Omental fat pad (tissue), 3 donors: ENCODE measurements at regions not wholly inside any gene's neighbourhood (a gene's known extent, or its start where the extent isn't known, plus 50 kb on each side); places are given as distances from the start of the nearest gene placed in this dataset.
"Not testable (repeated sequence)": the region's sequence is repeated elsewhere in the genome, so short reads cannot be mapped to it uniquely, and the experiment has no call there.

ENCODE experiments used
- ATAC-seq: fragments of 150-250 bp; one replicate; pipeline ENCODE4 v1.9.1; 2016; ENCODE audit warnings: mild to moderate bottlenecking, moderate library complexity; ENCODE audit not compliant: low FRiP score
- DNase-seq: peaks from one replicate; pipeline ENCODE4 v3.0.0-alpha.2; 2019; ENCODE audit warnings: low spot score
- TF ChIP-seq, protein P1 (sequence below), 3 donors: fragments of 450-650 bp; IDR thresholded peaks; one replicate each; pipeline ENCODE4 v1.5.1; 2016 to 2017; ENCODE audit warnings: antibody characterized with exemption in 3 of 3, mild to moderate bottlenecking in 3 of 3, moderate library complexity in 2 of 3

DNA sequence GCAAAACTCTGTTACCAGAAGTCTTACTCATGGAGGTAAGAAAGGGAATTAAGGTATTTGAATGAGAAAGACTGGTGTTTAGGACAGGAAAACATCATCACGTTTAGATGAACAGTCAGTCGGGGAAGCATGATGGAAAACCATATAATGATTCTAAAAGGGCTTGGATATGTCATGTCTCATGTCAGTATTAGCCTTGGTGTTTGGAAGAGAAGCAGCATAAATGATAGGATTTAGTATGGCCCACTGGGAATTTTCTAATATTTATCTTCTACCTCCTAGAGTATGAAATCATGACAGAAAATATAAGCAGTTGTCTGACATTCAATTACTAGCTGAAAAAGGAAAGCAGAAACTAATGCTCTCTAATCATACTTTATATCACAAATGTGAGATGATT lies 1643.6 kb upstream of the CELF4 start:
- TF ChIP-seq, protein P1, sequence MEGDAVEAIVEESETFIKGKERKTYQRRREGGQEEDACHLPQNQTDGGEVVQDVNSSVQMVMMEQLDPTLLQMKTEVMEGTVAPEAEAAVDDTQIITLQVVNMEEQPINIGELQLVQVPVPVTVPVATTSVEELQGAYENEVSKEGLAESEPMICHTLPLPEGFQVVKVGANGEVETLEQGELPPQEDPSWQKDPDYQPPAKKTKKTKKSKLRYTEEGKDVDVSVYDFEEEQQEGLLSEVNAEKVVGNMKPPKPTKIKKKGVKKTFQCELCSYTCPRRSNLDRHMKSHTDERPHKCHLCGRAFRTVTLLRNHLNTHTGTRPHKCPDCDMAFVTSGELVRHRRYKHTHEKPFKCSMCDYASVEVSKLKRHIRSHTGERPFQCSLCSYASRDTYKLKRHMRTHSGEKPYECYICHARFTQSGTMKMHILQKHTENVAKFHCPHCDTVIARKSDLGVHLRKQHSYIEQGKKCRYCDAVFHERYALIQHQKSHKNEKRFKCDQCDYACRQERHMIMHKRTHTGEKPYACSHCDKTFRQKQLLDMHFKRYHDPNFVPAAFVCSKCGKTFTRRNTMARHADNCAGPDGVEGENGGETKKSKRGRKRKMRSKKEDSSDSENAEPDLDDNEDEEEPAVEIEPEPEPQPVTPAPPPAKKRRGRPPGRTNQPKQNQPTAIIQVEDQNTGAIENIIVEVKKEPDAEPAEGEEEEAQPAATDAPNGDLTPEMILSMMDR (IDR thresholded peaks at IDR 0.05) = no peak
- ATAC-seq = no peak
- no peak for DNase-seq

DNA sequence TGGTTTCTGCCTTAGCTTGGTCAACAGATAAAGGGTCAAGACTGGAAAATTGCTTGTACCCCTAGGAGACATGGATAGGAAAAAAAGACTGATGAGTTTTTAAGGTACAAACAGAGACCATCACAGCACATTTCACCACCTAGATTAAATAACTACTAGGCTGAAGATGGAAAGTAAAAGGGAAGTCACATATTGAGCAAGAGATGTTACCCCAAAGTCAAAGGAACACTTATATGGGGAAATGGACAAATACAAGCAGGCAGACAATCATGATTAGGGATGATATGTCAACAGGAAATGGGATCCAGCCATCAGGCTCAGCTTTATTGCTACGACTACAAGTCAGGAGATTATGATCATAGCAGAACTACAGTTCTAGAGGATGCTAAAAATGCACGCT lies 1643.1 kb upstream of the CELF4 start:
- DNase-seq (no peak), ATAC-seq (no peak)
- TF ChIP-seq, protein P1 (IDR thresholded peaks at IDR 0.05) = no peak

DNA sequence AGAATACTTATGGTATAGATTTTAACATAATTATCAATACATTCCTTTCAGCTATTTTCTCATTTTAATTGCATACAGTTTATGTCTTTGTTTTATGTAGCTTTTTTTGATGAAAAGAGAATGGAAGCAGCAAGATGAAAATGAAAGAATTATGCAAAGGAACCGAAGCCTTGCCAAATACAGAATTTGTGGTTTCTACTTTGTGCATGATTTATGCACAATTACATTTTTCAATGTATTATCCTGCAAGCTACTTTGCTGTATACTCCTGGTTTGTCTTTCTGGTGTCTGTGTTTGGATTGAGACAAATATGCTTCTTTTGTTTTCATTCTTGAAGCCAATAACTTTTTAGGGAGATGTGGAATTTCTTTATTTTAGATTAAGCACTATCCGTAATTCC lies 1642.6 kb upstream of the CELF4 start:
- DNase-seq (no peak), ATAC-seq (no peak)
- TF ChIP-seq, protein P1 (IDR thresholded peaks at IDR 0.05) = no peak

DNA sequence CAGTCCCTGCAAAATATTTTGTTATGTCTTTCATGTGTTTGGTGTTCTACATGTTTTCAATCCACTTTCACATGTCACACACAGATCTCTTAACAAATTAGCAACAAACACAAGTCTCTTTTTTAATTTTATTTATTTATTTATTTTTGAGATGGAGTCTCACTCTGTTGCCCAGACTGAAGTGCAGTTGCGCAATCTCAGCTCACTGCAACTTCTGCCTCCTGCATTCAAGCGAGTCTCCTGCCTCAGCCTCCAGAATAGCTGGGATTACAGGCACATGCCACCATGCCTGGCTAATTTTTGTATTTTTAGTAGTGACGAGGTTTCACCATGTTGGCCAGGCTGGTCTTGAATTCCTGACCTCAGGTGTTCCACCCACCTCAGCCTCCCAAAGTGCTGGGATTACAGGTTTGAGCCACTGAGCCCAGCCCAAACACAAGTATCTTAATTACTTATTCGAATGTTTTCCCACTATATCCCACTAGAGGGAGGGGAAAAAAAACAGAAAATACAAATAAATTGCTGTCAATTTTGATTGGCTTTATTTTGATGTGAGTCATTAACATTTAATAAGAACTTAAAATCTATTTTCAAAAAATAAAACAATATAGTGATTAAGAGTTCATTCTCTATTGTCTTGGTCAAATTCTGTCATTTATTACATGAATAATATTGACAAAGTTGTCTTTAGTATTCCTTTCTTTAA lies 1641.0 kb upstream of the CELF4 start:
- DNase-seq, ATAC-seq: not testable (repeated sequence)

DNA sequence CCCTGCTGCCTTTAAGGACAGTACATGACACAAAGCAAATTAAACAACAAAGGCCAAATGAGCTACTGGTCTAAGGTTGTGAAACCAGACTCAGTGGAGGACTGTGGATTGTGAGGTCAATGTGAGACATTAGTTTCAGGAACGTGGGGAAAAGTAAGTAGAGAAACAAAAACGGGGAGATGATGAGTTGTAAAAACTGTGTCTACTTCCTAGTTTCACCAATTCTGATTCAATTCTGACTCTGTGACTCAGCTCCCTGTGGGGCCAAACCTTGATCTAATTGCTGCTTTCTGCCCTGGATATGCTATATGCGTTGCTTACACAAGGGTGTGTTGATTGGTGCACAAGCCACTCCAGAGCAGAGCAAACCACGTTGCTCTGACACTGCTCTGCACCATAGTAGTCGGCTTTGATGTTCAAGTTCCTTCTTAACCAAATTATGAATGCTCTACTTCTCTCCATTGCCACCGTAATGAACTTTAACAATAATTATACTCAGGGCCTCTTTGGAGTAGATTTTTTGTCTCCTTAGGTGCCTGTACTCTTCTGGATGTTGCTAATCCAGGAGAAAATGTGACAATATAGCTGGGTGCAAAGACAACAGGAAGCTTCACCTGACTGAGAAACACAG lies 1640.1 kb upstream of the CELF4 start:
- ATAC-seq (no peak), DNase-seq (no peak)
- TF ChIP-seq, protein P1 (IDR thresholded peaks at IDR 0.05) = no peak

DNA sequence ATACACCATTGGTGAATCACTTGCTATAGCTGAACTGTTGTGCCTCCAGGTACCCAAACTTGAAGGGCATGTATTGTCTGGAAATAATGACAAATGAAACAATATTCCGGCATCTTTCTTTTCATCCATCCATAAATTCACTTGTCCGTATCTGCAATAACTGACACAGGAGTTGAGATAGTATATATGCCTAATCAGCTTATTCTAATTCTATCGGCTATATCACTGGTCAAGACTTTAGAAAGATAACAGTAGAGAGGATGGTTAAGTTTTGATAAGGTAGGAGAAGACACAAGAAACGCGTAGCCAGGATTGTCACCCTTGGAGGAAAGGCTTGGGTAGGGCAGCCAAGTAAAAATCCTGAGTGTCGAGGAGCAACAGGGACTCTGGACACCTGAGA lies 1634.6 kb upstream of the CELF4 start:
- DNase-seq = no peak
- TF ChIP-seq, protein P1 (IDR thresholded peaks at IDR 0.05) = no peak
- no peak for ATAC-seq

DNA sequence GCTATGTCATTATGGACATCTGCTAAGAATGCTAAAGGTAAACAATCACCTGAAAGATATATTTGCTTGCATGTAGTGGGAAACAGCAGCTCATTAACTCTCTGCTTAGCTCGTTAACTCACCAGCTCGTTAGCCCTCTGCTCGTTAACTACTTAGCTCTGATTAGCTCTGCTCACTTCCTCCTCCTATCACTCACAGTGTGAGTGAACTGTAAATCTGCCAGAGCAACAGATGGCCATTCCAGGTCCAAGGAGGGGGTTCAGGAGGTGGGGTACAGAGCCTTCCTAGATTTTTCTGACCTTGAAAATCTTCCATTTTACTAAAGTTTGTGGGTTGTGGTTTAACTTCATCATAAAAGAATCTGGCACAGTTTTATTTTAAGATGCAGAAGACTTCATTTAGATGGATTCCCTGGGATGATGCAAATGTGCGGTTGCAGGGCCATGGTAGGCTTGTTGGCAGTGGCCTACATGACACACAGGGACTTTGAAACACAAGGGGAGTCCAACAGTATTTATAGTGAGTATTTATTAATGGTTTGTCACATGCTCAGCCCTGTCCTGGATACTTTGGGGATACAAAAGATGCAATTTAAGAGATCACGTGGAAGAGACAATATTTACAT lies 1633.7 kb upstream of the CELF4 start:
- DNase-seq = no peak
- ATAC-seq = no peak
- TF ChIP-seq, protein P1 (IDR thresholded peaks at IDR 0.05) = no peak
